Astrocyte of the cerebellum (primary cell): ENCODE measurements at regions not wholly inside any gene's neighbourhood (a gene's known extent, or its start where the extent isn't known, plus 50 kb on each side); places are given as distances from the start of the nearest gene placed in this dataset.

Experiments used
- DNase-seq: peaks from one replicate; pipeline ENCODE4 v3.0.0-alpha.2; 2011; ENCODE audit warnings: low read depth
- H3K4me3 ChIP-seq: 2 replicates; pipeline ENCODE4 v1.5.1; 2011; ENCODE audit warnings: mild to moderate bottlenecking, low read depth, low read length, moderate library complexity
- CTCF ChIP-seq: IDR thresholded peaks from 2 replicates; pipeline ENCODE4 v1.5.1; 2012; ENCODE audit warnings: low read length, low read depth, moderate library complexity, mild to moderate bottlenecking; ENCODE audit errors: missing control alignments
- in situ Hi-C: cut with HindIII; loops from 2 replicates; pipeline ENCODE4 v1.10.0; 2017; ENCODE audit warnings: low sequenced_read_pairs

GRCh38 chr13:85445534-85445933 is 353.7 kb downstream of the SLITRK6 start:
- no peak overlapping the region for H3K4me3 ChIP-seq
- no peak for DNase-seq
- in situ Hi-C loops: no loop called here
- no peak for TF ChIP-seq CTCF

GRCh38 chr13:85441975-85442374 is 357.2 kb downstream of the SLITRK6 start:
- in situ Hi-C loops: no loop called here
- no peak overlapping the region for H3K4me3 ChIP-seq
- no peak for TF ChIP-seq CTCF
- no peak for DNase-seq

- in situ Hi-C loops: no loop called here
- no peak for TF ChIP-seq CTCF
- no peak for DNase-seq
- no peak overlapping the region for H3K4me3 ChIP-seq
Observed at GRCh38 chr13:85441364-85441763, 357.9 kb downstream of the SLITRK6 start.

- DNase-seq: no peak
- H3K4me3 ChIP-seq: no peak overlapping the region
- in situ Hi-C loops: no loop called here
- no peak for TF ChIP-seq CTCF
Observed at GRCh38 chr13:85436029-85436428, 363.2 kb downstream of the SLITRK6 start.

GRCh38 chr13:85434927-85435326 is 364.3 kb downstream of the SLITRK6 start:
- TF ChIP-seq CTCF: no peak
- no peak for DNase-seq
- in situ Hi-C loops: no loop called here
- no peak overlapping the region for H3K4me3 ChIP-seq

GRCh38 chr13:85432881-85433280 is 366.3 kb downstream of the SLITRK6 start:
- no peak overlapping the region for H3K4me3 ChIP-seq
- no peak for TF ChIP-seq CTCF
- in situ Hi-C loops: no loop called here

GRCh38 chr13:85431720-85432119 is 367.5 kb downstream of the SLITRK6 start:
- in situ Hi-C loops: no loop called here
- no peak for TF ChIP-seq CTCF
- H3K4me3 ChIP-seq: no peak overlapping the region
- no peak for DNase-seq

More at GRCh38 chr13:85432881-85433280, 366.3 kb downstream of the SLITRK6 start:
- no peak for DNase-seq
